Right atrium auricular region (tissue), 2 donors: ENCODE measurements at regions not wholly inside any gene's neighbourhood (a gene's known extent, or its start where the extent isn't known, plus 50 kb on each side); places are given as distances from the start of the nearest gene placed in this dataset.

ENCODE experiments used
- DNase-seq: peaks from one replicate; pipeline ENCODE4 v3.0.0-alpha.2; 2019; ENCODE audit warnings: low spot score
- H3K27ac ChIP-seq, 2 donors: fragments of 200-600 bp; sonication (generic); 1 replicate in 1 of 2; 2 replicates in 1 of 2; pipeline ENCODE4 v1.5.1; 2016 to 2019
- H3K27me3 ChIP-seq, 2 donors: fragments of 200-600 bp; sonication (generic); one replicate each; pipeline versions ENCODE4 v1.5.1 to v1.6.0; 2017 to 2019
- H3K36me3 ChIP-seq: fragments of 200-600 bp; sonication (generic); one replicate; pipeline ENCODE4 v1.5.1; 2016
- H3K4me1 ChIP-seq, 2 donors: fragments of 200-600 bp; sonication (generic); one replicate each; pipeline versions ENCODE4 v1.5.1 to v1.6.0; 2017 to 2019
- H3K4me3 ChIP-seq, 2 donors: fragments of 200-600 bp; sonication (generic); 1 replicate in 1 of 2; 2 replicates in 1 of 2; pipeline ENCODE4 v1.5.1; 2017 to 2019; ENCODE audit warnings: mild to moderate bottlenecking in 1 of 2, moderate library complexity in 1 of 2
- H3K9me3 ChIP-seq, 2 donors: fragments of 200-600 bp; sonication (generic); one replicate each; pipeline ENCODE4 v1.5.1; 2019
- CTCF ChIP-seq, 2 donors: fragments of 200-600 bp; sonication (generic); IDR thresholded peaks; one replicate each; pipeline ENCODE4 v1.5.1; 2019; ENCODE audit warnings: antibody characterized with exemption in 2 of 2

DNA sequence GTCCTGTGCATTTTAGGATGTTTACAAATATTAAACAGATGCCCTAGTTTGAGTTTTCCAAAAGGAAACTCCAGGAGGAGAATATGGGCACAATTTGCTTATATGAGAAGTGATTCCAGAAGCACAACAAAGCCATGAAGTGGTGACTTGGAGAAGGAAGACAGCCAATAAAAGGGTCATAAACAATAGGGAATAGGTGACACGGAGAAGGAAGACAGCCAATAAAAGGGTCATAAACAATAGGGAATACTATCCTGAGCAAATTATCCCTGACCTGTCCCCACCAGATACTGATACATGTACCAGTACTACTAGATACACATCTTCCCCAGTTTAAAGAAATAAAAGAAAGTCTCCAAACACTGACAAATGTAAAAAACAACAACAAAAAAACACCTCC is 663.6 kb downstream of the GBE1 start:
- Histone ChIP-seq H3K9me3 (no peaks in the 10 kb centered on the region), H3K4me1 (no peaks in the 10 kb centered on the region), H3K4me3 (no peak overlapping the region), H3K36me3 (no peaks in the 10 kb centered on the region), H3K27me3 (no peaks in the 10 kb centered on the region), H3K27ac (no peak overlapping the region)
- no peak for DNase-seq
- no peak for TF ChIP-seq CTCF (IDR thresholded peaks at IDR 0.05)

DNA sequence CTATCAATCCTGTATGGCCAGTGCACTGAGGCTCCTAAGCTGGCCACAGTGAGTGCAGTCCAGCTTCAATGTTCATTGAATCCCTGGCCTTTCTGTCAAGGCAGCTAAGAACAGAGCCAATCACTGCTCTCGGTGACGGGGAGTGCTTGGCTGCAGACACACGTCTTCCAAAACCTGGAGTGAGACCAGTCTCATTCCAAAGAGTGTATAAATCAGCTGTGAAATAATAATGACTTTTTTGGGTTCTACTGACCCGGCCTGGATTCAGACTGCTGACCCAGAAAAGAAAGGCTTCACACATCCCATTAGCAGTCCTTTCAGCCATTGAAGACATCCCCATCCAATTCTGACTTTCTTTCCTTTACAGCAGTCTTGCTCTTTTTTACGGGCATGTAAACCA is 665.5 kb downstream of the GBE1 start:
- H3K4me1 ChIP-seq = no peaks in the 10 kb centered on the region
- H3K9me3 ChIP-seq = no peaks in the 10 kb centered on the region
- DNase-seq = no peak
- H3K27ac ChIP-seq = no peak overlapping the region
- H3K4me3 ChIP-seq = no peak overlapping the region
- H3K27me3 ChIP-seq = no peaks in the 10 kb centered on the region
- H3K36me3 ChIP-seq = no peaks in the 10 kb centered on the region
- no peak for TF ChIP-seq CTCF (IDR thresholded peaks at IDR 0.05)

DNA sequence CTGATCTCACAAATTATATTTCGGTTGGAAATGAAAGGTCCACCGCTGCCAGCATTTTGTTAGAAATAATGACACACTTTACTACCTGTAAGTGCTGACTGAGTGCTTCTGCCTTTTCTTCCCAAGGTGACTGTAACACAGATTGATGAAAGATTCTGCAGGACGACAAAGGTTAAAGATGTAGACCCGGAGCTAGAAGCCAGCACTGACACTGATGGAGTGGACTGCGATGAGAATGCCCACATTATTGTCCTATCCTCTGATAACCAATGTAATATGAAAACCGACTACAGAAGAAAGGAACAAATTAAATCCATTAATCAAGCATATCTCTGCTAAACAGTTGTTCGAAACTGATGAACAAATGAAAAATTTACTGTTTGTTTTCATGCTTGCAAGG is 666.5 kb downstream of the GBE1 start:
- no peak for DNase-seq
- no peaks in the 10 kb centered on the region for H3K36me3 ChIP-seq
- H3K4me1 ChIP-seq = no peaks in the 10 kb centered on the region
- no peak for TF ChIP-seq CTCF (IDR thresholded peaks at IDR 0.05)
- no peaks in the 10 kb centered on the region for H3K9me3 ChIP-seq
- H3K27ac ChIP-seq = no peak overlapping the region
- no peak overlapping the region for H3K4me3 ChIP-seq
- H3K27me3 ChIP-seq = no peaks in the 10 kb centered on the region

DNA sequence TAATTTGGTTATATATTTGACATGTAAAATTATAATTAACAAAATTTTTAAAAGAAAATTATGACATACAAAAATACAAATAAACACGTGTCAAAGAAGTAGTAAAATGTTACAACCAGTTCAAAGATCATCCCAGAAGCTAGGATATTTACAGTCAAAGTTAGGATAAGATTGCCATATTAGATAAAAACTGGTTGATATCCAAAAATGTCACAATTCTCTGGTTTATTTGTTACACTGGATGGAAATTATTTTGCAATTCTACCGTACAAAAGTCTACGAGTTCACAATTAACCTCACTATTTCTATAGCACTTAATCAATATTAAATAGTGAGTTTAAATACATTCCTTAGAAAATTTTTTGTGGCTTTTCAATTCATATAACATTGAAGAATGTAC is 673.8 kb downstream of the GBE1 start:
- Histone ChIP-seq H3K36me3 (no peaks in the 10 kb centered on the region), H3K27me3 (no peaks in the 10 kb centered on the region), H3K4me3 (no peak overlapping the region), H3K9me3 (no peaks in the 10 kb centered on the region), H3K4me1 (no peaks in the 10 kb centered on the region), H3K27ac (no peak overlapping the region)
- DNase-seq = no peak
- TF ChIP-seq CTCF (IDR thresholded peaks at IDR 0.05) = no peak

- H3K4me1 ChIP-seq = no peaks in the 10 kb centered on the region
- H3K36me3 ChIP-seq = no peaks in the 10 kb centered on the region
- H3K27ac ChIP-seq = no peak overlapping the region
- no peaks in the 10 kb centered on the region for H3K27me3 ChIP-seq
- no peak for DNase-seq
- no peak for TF ChIP-seq CTCF (IDR thresholded peaks at IDR 0.05)
- no peak overlapping the region for H3K4me3 ChIP-seq
- no peaks in the 10 kb centered on the region for H3K9me3 ChIP-seq
These were observed 675.1 kb downstream of the GBE1 start for GRCh38 chr3:81086348-81086747.

GRCh38 chr3:81080608-81081007 is 680.8 kb downstream of the GBE1 start:
- DNase-seq = no peak
- no peaks in the 10 kb centered on the region for H3K36me3 ChIP-seq
- H3K4me3 ChIP-seq = no peak overlapping the region
- H3K9me3 ChIP-seq = no peaks in the 10 kb centered on the region
- H3K4me1 ChIP-seq = no peaks in the 10 kb centered on the region
- H3K27ac ChIP-seq = no peak overlapping the region
- no peak for TF ChIP-seq CTCF (IDR thresholded peaks at IDR 0.05)
- no peaks in the 10 kb centered on the region for H3K27me3 ChIP-seq
